OCI-LY3 (cell line): ENCODE measurements at regions not wholly inside any gene's neighbourhood (a gene's known extent, or its start where the extent isn't known, plus 50 kb on each side); places are given as distances from the start of the nearest gene placed in this dataset.

Source experiments
- CTCF ChIP-seq: fragments of 200-600, 300-600 bp; sonication (generic); IDR thresholded peaks from 2 replicates; pipeline ENCODE4 v1.5.1; 2014; ENCODE audit warnings: antibody characterized with exemption, low read length, low read depth
- EZH2phosphoT487 ChIP-seq: fragments of 200-600 bp; shearing (Covaris generic); IDR thresholded peaks from 2 replicates; pipeline ENCODE4 v1.6.1; 2018; ENCODE audit warnings: antibody characterized with exemption, mixed run types, low read depth

- no peak for TF ChIP-seq CTCF
- no peak for TF ChIP-seq EZH2phosphoT487
Measured at GRCh38 chr4:56128213-56128612, 179.5 kb downstream of the CEP135 start.
